Activated T-cell treated with anti-CD3 and anti-CD28 coated beads for 48 hours (primary cell): ENCODE measurements at regions not wholly inside any gene's neighbourhood (a gene's known extent, or its start where the extent isn't known, plus 50 kb on each side); places are given as distances from the start of the nearest gene placed in this dataset.

Source experiments
- DNase-seq: peaks from one replicate; pipeline ENCODE4 v3.0.0-alpha.2; 2020; ENCODE audit warnings: low read depth

DNA sequence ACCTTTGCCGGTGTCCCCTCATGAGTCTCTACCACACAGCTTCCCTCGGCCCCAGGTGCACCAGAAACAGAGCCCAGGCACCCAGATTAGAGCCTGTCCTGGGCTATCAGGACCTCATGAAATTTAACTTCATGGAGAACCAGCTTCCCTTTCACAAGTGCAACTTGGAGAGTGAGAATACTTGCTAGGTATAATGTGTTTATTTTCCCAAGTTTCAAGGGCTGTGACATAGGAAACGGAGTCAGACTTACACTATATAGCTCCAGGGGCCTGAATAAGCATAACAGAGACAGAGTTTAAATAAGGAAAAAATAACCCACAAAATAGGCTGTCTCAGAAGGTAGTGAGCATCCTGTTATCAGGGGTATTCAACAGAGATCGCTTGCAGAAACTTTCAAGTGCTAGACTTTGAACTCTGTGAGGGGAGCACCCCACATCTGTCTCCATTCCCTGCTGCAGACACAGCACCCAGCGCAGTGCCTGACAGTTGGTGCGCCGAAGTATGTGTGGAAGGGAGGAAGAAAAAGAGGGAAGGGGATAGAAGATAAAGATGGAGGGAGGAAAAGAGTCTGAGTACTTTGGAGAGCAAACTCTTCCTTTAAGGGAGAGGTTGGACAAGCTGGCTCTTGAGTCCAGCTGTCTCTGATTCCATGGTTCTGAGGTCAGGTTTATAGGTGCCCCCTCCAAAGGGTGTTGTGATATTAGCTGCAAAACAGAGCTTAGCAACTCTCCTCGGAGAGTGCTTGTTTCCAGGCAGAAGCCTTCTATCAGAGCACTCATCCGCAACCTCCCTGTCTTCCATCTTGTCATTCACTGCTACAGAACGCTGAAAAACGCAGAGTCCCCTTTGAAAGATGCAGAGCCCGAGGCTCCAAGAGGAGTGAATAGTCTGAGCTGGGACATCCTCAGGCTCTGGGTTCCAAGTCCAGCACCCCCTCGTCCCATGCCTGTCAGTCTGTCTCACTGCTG is 84.8 kb downstream of the CPN2 start:
- no peak for DNase-seq

GRCh38 chr3:194267744-194268653 is 83.1 kb downstream of the CPN2 start:
- DNase-seq: no peak

- no peak for DNase-seq
These were observed 82.2 kb downstream of the CPN2 start for GRCh38 chr3:194268654-194269512.

DNA sequence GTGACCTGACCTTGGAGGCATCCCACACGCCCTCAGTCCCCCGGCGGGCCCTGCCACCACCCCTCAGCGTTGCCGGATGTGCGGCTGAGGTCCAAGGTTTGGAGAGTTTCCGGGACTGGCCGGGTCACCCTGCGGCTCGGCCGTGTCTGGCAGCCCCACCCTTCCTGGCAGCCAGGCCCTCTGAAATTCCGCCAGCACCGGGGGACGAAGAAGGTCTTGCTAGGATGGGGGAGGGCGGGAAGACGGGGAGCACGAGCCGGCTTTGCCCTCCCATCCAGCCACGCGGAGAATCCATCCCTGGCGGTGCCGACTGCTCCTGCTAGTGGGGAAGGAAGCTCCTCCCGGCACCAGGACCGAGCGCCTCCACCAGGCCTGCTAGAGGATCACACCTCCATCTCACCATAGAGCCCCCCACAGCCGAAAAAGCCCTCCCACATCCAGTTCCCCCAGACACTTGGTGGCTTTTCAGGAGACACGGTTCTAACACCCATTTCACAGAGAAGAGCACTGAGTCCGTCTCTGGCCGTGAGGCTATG is 81.5 kb downstream of the CPN2 start:
- DNase-seq: no peak

DNA sequence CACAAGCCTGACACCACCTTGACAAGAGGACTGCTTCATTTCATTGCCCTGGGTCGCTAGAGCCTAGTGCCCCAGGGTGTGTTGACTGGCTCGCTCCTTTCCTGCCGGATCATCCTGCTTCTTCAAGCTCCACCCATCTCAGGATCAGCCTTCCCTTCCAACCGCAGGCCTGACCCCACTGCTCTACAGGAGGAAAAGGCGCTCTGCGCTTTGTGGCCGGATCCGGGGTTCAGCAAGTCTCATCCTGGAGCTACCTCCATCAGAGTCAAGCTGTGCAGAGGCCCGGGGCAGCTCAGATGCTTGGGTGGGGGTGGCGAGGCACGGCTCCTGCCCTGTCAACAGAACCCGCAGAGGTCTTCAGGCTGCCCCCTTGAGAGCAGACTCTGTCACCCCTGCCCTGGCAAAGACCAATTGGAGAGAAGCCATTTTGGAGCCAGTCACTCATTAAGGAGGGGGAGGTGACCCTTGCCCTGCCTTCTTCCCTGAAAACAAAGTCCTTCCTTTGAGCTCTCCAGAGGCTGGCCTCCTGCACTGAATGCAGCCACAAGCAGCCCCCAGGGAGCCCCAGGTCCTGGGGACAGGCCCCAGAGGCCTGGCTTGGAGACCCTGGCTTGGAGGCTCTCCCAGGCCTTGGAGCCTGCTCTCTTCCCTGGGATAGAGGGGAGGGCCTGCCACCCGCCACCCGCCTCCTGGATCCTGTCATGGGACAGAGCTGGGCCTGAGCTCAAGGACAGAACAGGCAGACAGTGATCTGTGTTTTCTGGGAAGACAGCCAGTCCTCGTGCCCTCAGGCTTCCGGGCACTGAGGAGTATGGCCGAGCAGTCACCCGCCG is 80.3 kb downstream of the CPN2 start:
- DNase-seq: no peak

GRCh38 chr3:194271460-194272035 is 79.6 kb downstream of the CPN2 start:
- no peak for DNase-seq

- DNase-seq: no peak
These were observed 78.9 kb downstream of the CPN2 start for GRCh38 chr3:194272221-194272620.

DNA sequence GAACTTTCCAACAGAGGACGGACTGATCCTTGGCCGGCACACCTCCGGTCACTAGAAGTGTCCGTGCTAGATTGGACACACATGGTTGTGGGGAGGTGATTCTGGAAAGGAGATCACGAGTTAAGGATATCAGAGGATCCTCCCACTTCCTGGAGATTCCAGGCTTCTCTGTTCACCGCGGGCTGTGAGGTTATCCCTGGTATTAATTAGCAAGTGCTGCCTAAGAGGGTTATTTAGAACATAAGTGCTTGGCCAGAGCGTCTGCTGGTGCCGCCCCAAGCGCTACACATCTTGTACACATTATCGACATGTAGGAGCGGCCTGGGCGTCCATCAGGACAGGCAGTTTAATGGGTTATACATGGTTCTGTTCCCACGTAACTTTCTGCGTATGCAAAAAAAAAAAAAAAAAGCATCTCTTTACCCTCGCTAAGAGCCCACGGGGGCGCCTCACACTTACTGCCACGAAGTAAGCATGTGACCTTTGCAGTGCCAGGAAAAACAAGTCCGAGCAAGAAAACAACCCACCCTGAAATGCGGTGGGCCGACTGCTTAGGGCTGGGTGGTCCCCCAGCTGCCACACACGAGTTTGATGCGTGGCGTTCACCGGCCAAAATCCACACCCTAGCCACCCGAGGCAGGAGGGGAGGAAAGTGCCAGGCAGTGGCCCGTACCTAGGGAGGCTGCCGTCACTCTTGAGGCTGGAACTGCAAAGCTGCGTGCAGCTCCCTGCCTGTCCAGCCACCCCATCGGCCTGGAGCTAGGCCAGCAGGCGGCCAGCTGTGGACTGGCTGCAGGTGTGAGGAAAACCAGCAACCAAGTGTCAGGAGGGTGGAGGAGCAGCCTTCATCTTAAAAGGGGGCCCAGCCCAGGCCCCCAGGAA is 78.0 kb downstream of the CPN2 start:
- DNase-seq: no peak

GRCh38 chr3:194273743-194274310 is 77.3 kb downstream of the CPN2 start:
- no peak for DNase-seq

- no peak for DNase-seq
These were observed 76.6 kb downstream of the CPN2 start for GRCh38 chr3:194274424-194275085.

GRCh38 chr3:194275291-194275690 is 75.8 kb downstream of the CPN2 start:
- no peak for DNase-seq

GRCh38 chr3:194275721-194276120 is 75.4 kb downstream of the CPN2 start:
- no peak for DNase-seq

DNA sequence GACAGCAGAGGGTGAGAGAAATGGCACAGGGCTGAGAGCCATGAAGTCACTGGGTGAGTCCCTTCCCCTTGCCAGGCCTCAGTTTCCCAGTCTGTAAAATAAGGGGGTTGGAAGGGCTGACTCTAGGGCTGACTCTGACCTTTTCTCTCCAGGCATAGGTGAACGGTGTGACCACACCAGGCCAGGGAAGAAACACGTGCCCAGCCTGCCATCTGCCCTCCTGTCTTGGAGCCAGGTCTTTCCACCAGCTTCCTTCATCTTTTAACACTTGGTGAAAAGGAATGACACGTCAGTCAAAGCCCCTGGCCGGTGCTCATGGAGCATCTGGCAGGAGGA is 74.4 kb downstream of the CPN2 start:
- no peak for DNase-seq

DNA sequence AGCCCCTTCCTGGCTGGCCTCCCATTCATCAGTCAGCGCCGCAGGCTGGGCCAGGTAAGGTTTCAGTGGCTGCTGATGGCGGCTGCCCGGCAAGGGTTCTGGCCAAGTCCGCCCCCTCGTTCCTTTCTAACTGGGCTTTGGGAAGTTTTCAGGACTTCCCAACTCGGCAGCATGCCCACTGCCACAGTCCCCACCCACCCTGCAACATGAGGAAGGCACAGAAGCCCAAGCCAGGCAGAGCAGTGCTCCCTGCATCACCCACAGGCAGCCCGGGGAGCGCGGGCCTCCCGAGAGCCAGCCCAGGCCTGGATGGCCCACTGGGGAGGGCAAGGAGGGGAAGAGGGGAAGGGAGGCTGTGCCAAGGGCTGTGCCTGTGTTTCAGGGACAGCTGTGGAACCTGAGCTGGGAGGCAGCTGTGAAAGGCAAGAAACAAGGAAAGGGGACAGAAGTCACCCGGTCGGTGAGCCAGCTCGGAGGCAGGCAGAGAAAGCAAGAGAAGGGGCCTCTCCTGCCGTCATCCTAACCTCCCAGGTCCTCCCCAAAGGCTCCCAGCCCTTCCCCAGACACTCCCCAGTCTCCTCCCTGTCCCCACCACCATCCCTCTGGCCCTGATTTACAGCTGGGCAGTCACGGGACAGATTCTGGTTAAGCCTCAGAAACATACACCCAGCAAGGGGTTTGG is 73.9 kb downstream of the CPN2 start:
- DNase-seq: no peak

DNA sequence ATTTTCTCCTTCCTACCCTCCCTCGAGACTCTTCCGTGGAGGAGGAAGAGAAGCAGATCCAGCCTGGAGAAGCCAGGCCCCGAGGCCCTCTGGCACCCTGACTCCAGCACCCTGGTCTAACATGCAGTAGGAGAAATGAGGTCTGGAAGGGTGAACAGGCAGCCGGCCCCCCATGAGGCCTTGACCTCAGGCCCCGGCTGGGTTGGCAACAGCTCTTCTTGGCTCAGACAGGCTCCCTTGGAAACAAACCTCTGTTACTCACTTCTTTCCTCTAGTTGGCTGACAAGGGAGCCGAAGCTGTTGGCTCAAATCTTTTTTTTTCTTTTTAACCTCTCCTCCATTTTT is 73.4 kb downstream of the CPN2 start:
- DNase-seq: no peak

- no peak for DNase-seq
These were observed 72.8 kb downstream of the CPN2 start for GRCh38 chr3:194278186-194278845.

- DNase-seq: no peak
These were observed 72.0 kb downstream of the CPN2 start for GRCh38 chr3:194279101-194279500.
